ENCODE measurements at regions not wholly inside any gene's neighbourhood (a gene's known extent, or its start where the extent isn't known, plus 50 kb on each side); places are given as distances from the start of the nearest gene placed in this dataset.

DNA sequence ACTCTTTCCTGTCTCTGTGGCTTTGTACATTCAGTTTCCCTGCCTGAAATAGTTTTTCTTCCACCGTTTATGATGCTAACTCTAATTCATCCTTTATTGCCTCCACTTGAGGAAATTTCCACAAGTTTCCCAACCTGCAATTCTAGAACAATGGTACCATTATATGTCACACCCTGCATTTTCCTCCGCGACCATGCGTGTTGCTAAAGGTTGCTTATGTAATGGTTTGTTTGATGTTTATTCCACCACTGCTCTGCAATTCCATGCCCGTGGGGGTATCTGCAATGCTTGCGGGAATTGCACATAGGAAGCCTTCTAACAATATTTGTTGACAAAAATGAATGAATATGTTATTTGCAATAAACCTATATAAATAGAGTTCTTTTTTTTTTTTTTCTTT is 69.5 kb upstream of the ST8SIA6 start:
- TF ChIP-seq CTCF (conservative IDR thresholded peaks at IDR 0.05) (no peak), EZH2 (IDR thresholded peaks at IDR 0.05; ENCODE audit: low read depth) (no peak)

Data from PC-9 (cell line).